Stimulated activated CD8-positive, alpha-beta memory T cell treated with anti-CD3 and anti-CD28 coated beads, Interleukin-15, amount 100 ng/mL, for 4 hours (primary cell): ENCODE measurements at regions not wholly inside any gene's neighbourhood (a gene's known extent, or its start where the extent isn't known, plus 50 kb on each side); places are given as distances from the start of the nearest gene placed in this dataset.

Experiments used
- DNase-seq, 2 donors: peaks; one replicate each; pipeline ENCODE4 v3.0.0-alpha.2; 2020; ENCODE audit warnings: low read depth in 2 of 2

DNA sequence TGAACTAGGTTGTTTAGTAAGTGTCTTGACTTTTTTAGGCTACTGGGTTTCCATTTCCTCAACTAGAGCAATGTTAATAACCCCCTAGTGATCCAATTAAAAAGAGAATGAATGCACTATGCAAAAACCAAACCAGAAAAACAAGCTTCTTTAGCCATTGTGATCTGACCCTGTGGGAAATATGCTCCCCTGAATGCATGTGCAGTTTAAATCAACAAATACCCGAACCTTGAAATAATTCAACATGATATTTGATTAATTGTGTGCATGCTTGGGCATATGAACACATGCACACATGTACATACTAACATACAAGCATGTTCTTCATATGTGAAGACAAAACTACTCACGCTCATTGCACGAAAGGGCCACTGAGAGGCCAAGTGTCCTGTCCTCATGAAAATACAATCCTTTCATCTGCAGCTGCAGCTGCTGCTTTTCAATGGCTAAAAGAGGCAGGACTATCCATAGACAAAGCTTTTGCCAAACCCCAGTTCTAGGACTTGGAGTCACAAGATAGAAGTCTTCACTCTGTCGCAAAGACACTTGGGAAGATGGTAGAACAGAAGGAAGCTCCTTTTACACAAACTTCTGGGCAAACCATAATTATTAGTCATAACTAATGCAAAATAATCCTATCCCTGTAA lies 207.1 kb upstream of the POU3F2 start:
- DNase-seq, result no peak

DNA sequence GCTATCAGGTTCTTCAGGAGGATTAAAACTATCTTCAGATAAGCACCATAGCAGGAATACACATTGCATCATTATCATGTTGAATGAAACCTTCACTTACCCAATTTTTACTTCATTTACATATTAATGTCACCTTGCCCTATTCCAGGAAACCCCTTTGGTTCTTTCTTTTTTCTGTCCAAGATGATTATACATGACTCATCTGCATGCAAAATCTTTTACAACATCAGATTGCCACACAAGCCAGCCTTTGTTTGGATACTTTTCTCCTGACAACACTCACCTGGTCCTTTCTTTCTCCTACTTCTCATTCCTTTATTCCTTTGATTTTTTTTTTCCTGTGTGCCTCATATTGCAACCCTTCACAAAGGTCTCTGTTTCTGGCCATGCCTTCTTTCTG lies 200.5 kb upstream of the POU3F2 start:
- DNase-seq, result no peak

GRCh38 chr6:98634569-98634968 lies 199.8 kb upstream of the POU3F2 start:
- no peak for DNase-seq

- DNase-seq, result no peak
These were observed 199.2 kb upstream of the POU3F2 start for GRCh38 chr6:98635191-98635590.

- DNase-seq, result no peak
These were observed 197.4 kb upstream of the POU3F2 start for GRCh38 chr6:98636941-98637340.

DNA sequence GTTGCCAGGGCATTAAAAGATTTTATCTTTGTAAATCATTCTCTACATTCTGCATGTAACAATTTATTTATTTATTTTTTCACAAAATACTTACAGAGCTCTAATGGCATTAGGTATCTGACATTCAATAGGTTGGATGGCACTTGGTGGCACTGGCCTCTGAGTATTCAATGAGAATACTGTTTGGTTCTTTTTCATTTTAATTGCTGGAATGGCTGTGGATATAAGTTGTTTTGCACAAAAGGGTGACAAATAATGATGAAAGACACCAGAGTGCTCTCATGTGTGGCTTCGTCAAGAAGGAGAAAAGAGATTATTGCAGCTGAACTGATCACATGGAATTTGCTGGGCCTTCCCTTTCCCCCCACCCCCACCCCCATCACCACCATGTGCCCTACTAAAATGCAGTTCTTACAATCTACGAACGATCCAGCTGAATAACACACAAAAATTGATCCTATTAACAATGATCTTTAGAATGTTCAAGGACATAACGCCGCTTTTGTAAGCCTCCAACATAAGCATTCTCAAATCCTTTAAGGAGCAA lies 195.2 kb upstream of the POU3F2 start:
- DNase-seq, result no peak

- DNase-seq, result no peak
These were observed 194.0 kb upstream of the POU3F2 start for GRCh38 chr6:98640366-98640765.

DNA sequence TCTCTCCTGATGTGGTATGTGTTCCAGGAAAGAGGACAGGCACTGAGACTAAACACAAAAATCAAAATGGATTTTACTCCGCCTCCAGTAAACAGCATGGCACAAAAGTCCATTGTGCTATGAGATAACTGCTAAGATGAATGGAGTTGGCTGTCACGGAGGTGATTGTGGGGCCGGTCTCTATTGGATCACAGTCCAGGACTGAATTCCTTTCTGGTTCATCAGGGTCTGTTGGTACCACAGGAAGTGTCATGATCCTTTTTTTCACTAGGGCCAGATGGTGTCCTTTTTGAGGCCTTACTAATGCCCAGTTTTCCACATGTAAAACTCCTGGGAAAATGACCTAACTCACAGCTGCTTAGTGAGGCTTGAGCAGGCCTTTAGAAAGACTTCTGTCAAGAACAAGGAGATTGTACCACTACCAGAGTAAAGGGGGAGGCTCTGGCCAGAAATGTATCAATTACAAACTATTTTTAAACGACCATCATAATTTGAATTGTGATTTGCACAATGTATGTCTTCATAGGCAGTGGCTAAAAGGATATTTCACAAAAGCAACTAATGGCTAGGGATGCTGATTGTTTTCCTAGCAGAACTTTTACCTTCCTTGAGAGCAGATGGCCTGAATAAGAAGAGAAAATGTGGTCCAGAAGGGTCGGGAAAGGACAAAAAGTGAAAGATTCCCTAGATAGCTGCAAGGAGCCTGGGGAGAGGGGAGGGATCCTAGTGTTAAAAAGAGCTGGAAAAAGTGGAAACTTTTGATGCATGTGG lies 192.2 kb upstream of the POU3F2 start:
- no peak for DNase-seq

GRCh38 chr6:98644063-98644462 lies 190.3 kb upstream of the POU3F2 start:
- no peak for DNase-seq

DNA sequence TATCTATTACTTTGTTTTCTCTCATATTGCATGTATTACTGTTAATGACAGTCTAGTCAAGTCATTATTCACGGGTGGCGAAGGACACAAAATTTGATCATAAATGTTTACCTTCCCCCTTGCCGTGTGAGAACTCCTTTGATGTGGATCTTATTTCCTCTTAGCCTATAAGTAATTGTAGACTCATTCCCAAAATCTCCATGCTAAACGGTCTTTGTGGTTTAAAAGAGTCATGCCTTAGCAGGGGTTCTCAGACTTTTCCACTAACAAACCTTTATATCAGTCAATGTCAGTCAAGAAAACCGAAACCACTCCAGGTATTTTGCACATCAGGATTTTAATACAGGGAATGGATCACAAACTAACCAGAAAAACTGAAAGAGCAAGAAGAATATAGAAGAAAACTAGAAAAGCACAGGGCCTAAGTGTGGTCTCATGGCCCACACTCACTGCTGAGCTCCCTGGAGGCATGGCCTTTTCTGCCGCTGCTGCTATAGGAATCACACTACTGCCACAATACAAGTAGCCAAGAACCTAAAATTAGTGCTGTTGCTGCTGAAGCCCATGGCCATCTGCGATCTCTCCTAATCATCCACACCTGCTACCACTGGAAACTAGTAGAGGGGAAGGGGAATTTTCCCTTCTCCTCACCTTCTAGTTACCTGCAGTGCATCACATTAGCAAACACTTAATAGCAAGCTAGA lies 186.0 kb upstream of the POU3F2 start:
- no peak for DNase-seq

DNA sequence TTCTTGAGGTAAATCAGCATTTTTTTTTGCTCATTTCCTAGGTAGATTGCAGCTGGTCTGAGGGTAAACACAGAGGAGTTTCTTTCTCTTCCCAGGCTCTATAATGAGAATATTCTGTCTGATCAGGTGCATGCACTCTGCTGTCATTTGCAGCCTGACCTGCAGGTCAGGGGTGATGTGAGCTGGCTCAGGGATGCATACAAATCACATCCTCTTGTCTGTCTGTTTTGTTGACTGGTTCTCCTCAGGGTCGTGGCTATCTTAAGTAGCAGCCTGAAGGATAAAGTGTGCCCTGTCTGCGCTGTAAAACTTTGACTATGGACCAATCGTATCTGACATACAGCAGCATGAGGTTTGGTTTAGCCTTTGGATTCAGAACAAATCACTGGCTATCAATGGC lies 183.4 kb upstream of the POU3F2 start:
- no peak for DNase-seq

DNA sequence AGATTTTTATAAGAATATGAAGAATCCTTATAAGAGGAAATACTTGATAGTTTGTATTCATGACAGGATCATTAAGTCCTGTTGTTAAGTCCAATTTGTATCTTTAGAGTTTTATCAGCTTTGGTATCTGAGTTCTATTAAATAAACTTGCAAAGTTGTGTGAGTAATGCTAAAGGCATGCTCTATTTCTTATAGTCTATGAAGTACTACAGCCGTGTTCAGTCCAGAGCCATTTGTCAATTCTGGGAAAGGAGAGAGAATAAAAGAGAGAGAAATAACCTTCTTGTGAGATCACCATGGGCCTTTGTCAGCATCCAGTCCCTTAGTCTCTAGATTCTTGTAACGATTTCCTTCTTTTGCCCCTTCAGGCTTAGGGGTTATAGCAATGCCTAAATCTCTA lies 181.2 kb upstream of the POU3F2 start:
- DNase-seq, result no peak

GRCh38 chr6:98657764-98658163 lies 176.6 kb upstream of the POU3F2 start:
- no peak for DNase-seq

- DNase-seq, result no peak
These were observed 165.0 kb upstream of the POU3F2 start for GRCh38 chr6:98669371-98669770.

- DNase-seq, result no peak
These were observed 164.2 kb upstream of the POU3F2 start for GRCh38 chr6:98670045-98670746.

- DNase-seq, result no peak
These were observed 161.5 kb upstream of the POU3F2 start for GRCh38 chr6:98672681-98673475.

GRCh38 chr6:98678481-98678880 lies 155.9 kb upstream of the POU3F2 start:
- DNase-seq, result no peak

- DNase-seq, result no peak
These were observed 148.3 kb upstream of the POU3F2 start for GRCh38 chr6:98686008-98686601.

DNA sequence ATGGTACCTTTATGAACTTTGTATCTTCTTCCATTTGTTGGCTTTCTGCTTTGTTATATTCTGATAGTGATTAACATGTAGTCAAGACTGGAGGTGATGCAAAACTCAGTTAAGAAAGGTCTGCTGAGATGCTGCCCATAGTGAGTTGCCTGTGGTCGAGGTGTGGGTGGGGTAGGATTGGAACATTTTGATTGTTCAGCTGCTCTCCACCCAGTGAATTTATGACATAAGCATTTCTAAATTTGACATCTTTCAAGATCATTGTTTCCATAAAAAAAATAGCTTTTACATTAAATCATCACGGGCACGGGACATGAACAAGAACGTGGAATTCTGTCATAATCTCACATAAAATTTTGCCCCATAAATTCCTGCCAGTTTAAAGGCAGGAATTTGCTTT lies 146.6 kb upstream of the POU3F2 start:
- no peak for DNase-seq

DNA sequence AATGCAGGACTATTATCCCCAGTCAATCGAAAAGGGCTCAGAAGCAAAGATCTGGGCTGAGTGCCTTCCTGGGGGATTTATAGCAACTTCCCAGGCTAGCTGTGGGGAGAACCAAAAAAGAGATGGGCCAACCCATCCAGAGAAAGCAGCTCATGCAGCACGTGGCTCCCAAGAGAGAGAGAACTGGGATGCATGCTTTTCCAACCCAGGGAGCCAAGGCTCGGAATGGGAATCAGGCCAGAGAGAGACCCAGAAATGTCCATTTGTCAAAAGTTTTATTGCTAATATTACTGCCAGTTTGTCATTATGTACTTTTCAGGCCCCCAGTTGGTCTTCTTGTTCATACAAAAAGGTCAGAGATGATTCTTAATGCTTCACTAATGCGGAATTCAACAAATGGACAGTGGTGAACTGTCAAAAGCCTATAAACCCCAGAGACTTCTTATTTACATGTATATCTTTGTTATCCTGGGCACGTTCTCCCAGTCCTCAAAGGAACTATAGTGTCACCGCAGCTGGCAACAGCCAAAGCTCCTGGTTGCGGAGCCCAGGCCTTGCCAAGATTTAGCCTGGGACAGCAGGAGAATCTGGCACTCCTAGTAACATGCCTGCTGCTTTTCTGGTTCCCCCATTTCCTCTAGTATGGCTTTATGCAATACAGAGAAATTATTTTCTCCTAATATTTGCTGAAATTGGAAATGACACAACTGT lies 139.1 kb upstream of the POU3F2 start:
- DNase-seq, result no peak
